ENCODE measurements at regions not wholly inside any gene's neighbourhood (a gene's known extent, or its start where the extent isn't known, plus 50 kb on each side); places are given as distances from the start of the nearest gene placed in this dataset.

GRCh38 chr11:95426823-95427462, 195.9 kb upstream of the SESN3 start:
- TF ChIP-seq POLR2AphosphoS5 (IDR thresholded peaks at IDR 0.05; ENCODE audit: low read depth, low read length) (no peak), REST (IDR thresholded peaks at IDR 0.05; ENCODE audit: insufficient read depth in 1 of 2, low read depth in 2 of 2, low read length in 2 of 2) (no peak), SIN3A (IDR thresholded peaks at IDR 0.05; ENCODE audit: borderline replicate concordance, insufficient read depth, low read length) (no peak)

- no peak for TF ChIP-seq FOXP2 (optimal IDR thresholded peaks at IDR 0.05; ENCODE audit: borderline replicate concordance, extremely low read depth, extremely low read length, insufficient read depth)
- no peak for TF ChIP-seq POLR2AphosphoS5 (IDR thresholded peaks at IDR 0.05; ENCODE audit: low read depth, low read length)
- no peak for TF ChIP-seq SIN3A (IDR thresholded peaks at IDR 0.05; ENCODE audit: borderline replicate concordance, insufficient read depth, low read length)
- no peak for TF ChIP-seq TAF1 (IDR thresholded peaks at IDR 0.05; ENCODE audit: borderline replicate concordance, insufficient read depth, low read length)
- TF ChIP-seq REST (IDR thresholded peaks at IDR 0.05; ENCODE audit: insufficient read depth in 1 of 2, low read depth in 2 of 2, low read length in 2 of 2), result no peak
Measured at GRCh38 chr11:95419915-95420314, 188.9 kb upstream of the SESN3 start.

- TF ChIP-seq POLR2AphosphoS5 (IDR thresholded peaks at IDR 0.05; ENCODE audit: low read depth, low read length) (no peak), TAF1 (IDR thresholded peaks at IDR 0.05; ENCODE audit: borderline replicate concordance, insufficient read depth, low read length) (no peak), SIN3A (IDR thresholded peaks at IDR 0.05; ENCODE audit: borderline replicate concordance, insufficient read depth, low read length) (no peak), FOXP2 (optimal IDR thresholded peaks at IDR 0.05; ENCODE audit: borderline replicate concordance, extremely low read depth, extremely low read length, insufficient read depth) (no peak), REST (IDR thresholded peaks at IDR 0.05; ENCODE audit: insufficient read depth in 1 of 2, low read depth in 2 of 2, low read length in 2 of 2) (no peak)
Measured at GRCh38 chr11:95418916-95419315, 187.9 kb upstream of the SESN3 start.

GRCh38 chr11:95417832-95418231, 186.8 kb upstream of the SESN3 start:
- no peak for TF ChIP-seq TAF1 (IDR thresholded peaks at IDR 0.05; ENCODE audit: borderline replicate concordance, insufficient read depth, low read length)
- no peak for TF ChIP-seq POLR2AphosphoS5 (IDR thresholded peaks at IDR 0.05; ENCODE audit: low read depth, low read length)
- TF ChIP-seq SIN3A (IDR thresholded peaks at IDR 0.05; ENCODE audit: borderline replicate concordance, insufficient read depth, low read length), result no peak
- TF ChIP-seq FOXP2 (optimal IDR thresholded peaks at IDR 0.05; ENCODE audit: borderline replicate concordance, extremely low read depth, extremely low read length, insufficient read depth), result no peak
- TF ChIP-seq REST (IDR thresholded peaks at IDR 0.05; ENCODE audit: insufficient read depth in 1 of 2, low read depth in 2 of 2, low read length in 2 of 2), result no peak

- TF ChIP-seq SIN3A (IDR thresholded peaks at IDR 0.05; ENCODE audit: borderline replicate concordance, insufficient read depth, low read length) (no peak), POLR2AphosphoS5 (IDR thresholded peaks at IDR 0.05; ENCODE audit: low read depth, low read length) (no peak), TAF1 (IDR thresholded peaks at IDR 0.05; ENCODE audit: borderline replicate concordance, insufficient read depth, low read length) (no peak), REST (IDR thresholded peaks at IDR 0.05; ENCODE audit: insufficient read depth in 1 of 2, low read depth in 2 of 2, low read length in 2 of 2) (no peak), FOXP2 (optimal IDR thresholded peaks at IDR 0.05; ENCODE audit: borderline replicate concordance, extremely low read depth, extremely low read length, insufficient read depth) (no peak)
Measured at GRCh38 chr11:95415837-95416304, 184.9 kb upstream of the SESN3 start.
